HEK293T (cell line): ENCODE measurements at regions not wholly inside any gene's neighbourhood (a gene's known extent, or its start where the extent isn't known, plus 50 kb on each side); places are given as distances from the start of the nearest gene placed in this dataset.
"Not testable (repeated sequence)": the region's sequence is repeated elsewhere in the genome, so short reads cannot be mapped to it uniquely, and the experiment has no call there.

ENCODE experiments used
- ARNT ChIP-seq: fragments of 450-650 bp; IDR thresholded peaks from 2 replicates; pipeline ENCODE4 v1.6.1; 2017; ENCODE audit warnings: mild to moderate bottlenecking
- BHLHE40 ChIP-seq: fragments of 450-650 bp; IDR thresholded peaks from 2 replicates; pipeline ENCODE4 v1.6.1; 2016; ENCODE audit warnings: mild to moderate bottlenecking, moderate library complexity, borderline replicate concordance
- ELF4 ChIP-seq: fragments of 450-650 bp; IDR thresholded peaks from 2 replicates; pipeline ENCODE4 v1.6.1; 2017; ENCODE audit warnings: antibody characterized with exemption
- FOXA1 ChIP-seq: fragments of 450-650 bp; IDR thresholded peaks from 2 replicates; pipeline ENCODE4 v1.6.1; 2016; ENCODE audit warnings: mild to moderate bottlenecking
- FOXK2 ChIP-seq: fragments of 450-650 bp; IDR thresholded peaks from 2 replicates; pipeline ENCODE4 v1.6.1; 2016; ENCODE audit warnings: mild to moderate bottlenecking
- FOXM1 ChIP-seq: fragments of 450-650 bp; IDR thresholded peaks from 2 replicates; pipeline ENCODE4 v1.6.1; 2017; ENCODE audit warnings: mild to moderate bottlenecking, borderline replicate concordance
- HDGF ChIP-seq: fragments of 450-650 bp; IDR thresholded peaks from 2 replicates; pipeline ENCODE4 v1.6.1; 2017; ENCODE audit warnings: antibody characterized with exemption, borderline replicate concordance
- LEF1 ChIP-seq: fragments of 450-650 bp; IDR thresholded peaks from 2 replicates; pipeline ENCODE4 v1.6.1; 2017; ENCODE audit warnings: mild to moderate bottlenecking, borderline replicate concordance
- NFRKB ChIP-seq: fragments of 450-650 bp; IDR thresholded peaks from 2 replicates; pipeline ENCODE4 v1.6.1; 2016; ENCODE audit warnings: mild to moderate bottlenecking, moderate library complexity
- SP1 ChIP-seq: fragments of 450-650 bp; IDR thresholded peaks from 2 replicates; pipeline ENCODE4 v1.6.1; 2017
- SUZ12 ChIP-seq: fragments of 450-650 bp; IDR thresholded peaks from 2 replicates; pipeline ENCODE4 v1.6.1; 2016; ENCODE audit warnings: mild to moderate bottlenecking
- TARDBP ChIP-seq: fragments of 450-650 bp; IDR thresholded peaks from 2 replicates; pipeline ENCODE4 v1.6.1; 2016
- ZNF384 ChIP-seq: fragments of 450-650 bp; IDR thresholded peaks from 2 replicates; pipeline ENCODE4 v1.6.1; 2016
- TF ChIP-seq, protein P1 (sequence below): fragments of 450-650 bp; IDR thresholded peaks from 2 replicates; pipeline ENCODE4 v1.6.1; 2016

DNA sequence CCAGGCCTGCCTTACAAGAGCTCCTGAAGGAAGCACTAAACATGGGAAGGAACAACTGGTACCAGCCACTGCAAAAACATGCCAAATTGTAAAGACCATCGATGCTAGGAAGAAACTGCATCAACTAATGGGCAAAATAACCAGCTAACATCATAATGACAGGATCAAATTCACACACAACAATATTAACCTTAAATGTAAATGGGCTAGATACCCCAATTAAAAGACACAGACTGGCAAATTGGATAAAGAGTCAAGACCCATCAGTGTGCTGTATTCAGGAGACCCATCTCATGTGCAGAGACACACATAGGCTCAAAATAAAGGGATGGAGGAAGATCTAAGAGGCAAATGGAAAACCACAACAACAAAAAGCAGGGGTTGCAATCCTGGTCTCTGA, 75.8 kb downstream of the ELAPOR2 start:
- not testable (repeated sequence) for TF ChIP-seq FOXM1, FOXK2, BHLHE40, ELF4, ARNT, SP1, SUZ12, NFRKB, TARDBP, LEF1, HDGF, FOXA1, ZNF384
- TF ChIP-seq, protein P1, sequence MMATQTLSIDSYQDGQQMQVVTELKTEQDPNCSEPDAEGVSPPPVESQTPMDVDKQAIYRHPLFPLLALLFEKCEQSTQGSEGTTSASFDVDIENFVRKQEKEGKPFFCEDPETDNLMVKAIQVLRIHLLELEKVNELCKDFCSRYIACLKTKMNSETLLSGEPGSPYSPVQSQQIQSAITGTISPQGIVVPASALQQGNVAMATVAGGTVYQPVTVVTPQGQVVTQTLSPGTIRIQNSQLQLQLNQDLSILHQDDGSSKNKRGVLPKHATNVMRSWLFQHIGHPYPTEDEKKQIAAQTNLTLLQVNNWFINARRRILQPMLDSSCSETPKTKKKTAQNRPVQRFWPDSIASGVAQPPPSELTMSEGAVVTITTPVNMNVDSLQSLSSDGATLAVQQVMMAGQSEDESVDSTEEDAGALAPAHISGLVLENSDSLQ: not testable (repeated sequence)
